Tibial nerve (tissue), 3 donors: ENCODE measurements at regions not wholly inside any gene's neighbourhood (a gene's known extent, or its start where the extent isn't known, plus 50 kb on each side); places are given as distances from the start of the nearest gene placed in this dataset.

Source experiments
- POLR2A ChIP-seq, 2 donors: fragments of 450-650 bp; IDR thresholded peaks; one replicate each; pipeline ENCODE4 v1.6.1; 2017; ENCODE audit warnings: antibody characterized with exemption in 2 of 2, mild to moderate bottlenecking in 2 of 2, moderate library complexity in 2 of 2
- TF ChIP-seq, protein P1 (sequence below), 5 experiments: fragments of 200-600 bp in 3 of 5; fragments of 450-650 bp in 2 of 5; sonication (generic) in 3 of 5; IDR thresholded peaks; one replicate each; pipeline ENCODE4 v1.5.1; 2016 to 2019; ENCODE audit warnings: antibody characterized with exemption in 5 of 5, mild to moderate bottlenecking in 3 of 5, moderate library complexity in 2 of 5

DNA sequence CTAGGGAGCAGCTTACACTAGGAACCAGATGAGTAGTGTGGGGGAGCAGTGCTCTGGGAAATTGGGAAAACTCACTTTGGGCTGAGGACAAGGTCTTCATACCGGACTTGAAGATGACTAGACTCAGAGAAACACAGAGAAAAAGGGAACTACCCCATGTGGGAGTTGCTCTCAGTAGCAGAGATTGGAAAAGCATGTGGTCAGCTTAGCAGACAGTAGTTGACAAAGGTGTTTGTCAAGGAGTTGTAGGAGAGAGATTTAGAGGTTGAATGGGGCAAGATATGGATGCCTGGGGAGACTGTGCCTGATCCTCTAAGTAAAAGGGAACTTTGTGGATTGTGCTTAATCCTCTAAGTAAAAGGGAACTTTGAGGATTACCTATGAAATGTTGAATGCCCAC, 194.5 kb upstream of the COX10 start:
- TF ChIP-seq POLR2A (IDR thresholded peaks at IDR 0.05) = no peak
- TF ChIP-seq, protein P1, sequence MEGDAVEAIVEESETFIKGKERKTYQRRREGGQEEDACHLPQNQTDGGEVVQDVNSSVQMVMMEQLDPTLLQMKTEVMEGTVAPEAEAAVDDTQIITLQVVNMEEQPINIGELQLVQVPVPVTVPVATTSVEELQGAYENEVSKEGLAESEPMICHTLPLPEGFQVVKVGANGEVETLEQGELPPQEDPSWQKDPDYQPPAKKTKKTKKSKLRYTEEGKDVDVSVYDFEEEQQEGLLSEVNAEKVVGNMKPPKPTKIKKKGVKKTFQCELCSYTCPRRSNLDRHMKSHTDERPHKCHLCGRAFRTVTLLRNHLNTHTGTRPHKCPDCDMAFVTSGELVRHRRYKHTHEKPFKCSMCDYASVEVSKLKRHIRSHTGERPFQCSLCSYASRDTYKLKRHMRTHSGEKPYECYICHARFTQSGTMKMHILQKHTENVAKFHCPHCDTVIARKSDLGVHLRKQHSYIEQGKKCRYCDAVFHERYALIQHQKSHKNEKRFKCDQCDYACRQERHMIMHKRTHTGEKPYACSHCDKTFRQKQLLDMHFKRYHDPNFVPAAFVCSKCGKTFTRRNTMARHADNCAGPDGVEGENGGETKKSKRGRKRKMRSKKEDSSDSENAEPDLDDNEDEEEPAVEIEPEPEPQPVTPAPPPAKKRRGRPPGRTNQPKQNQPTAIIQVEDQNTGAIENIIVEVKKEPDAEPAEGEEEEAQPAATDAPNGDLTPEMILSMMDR (IDR thresholded peaks at IDR 0.05) = no peak
